Trophoblast cell (in vitro differentiated cells and primary cell): ENCODE measurements at regions not wholly inside any gene's neighbourhood (a gene's known extent, or its start where the extent isn't known, plus 50 kb on each side); places are given as distances from the start of the nearest gene placed in this dataset.

Source experiments
- DNase-seq, 2 donors: peaks; one replicate each; pipeline ENCODE4 v3.0.0-alpha.2; 2016
- H2AFZ ChIP-seq: 2 replicates; pipeline ENCODE4 v1.6.1; 2013; ENCODE audit warnings: low read length, moderate library complexity, mild to moderate bottlenecking; ENCODE audit not compliant: insufficient read depth, poor library complexity
- H2AK5ac ChIP-seq: 2 replicates; pipeline ENCODE4 v1.6.1; 2013; ENCODE audit warnings: mild to moderate bottlenecking, low read length
- H2BK120ac ChIP-seq: 2 replicates; pipeline ENCODE4 v1.6.1; 2013; ENCODE audit warnings: low read length, mild to moderate bottlenecking, moderate library complexity; ENCODE audit not compliant: insufficient read depth, poor library complexity
- H2BK12ac ChIP-seq: 2 replicates; pipeline ENCODE4 v1.6.1; 2013; ENCODE audit warnings: mild to moderate bottlenecking, low read length, moderate library complexity
- H2BK5ac ChIP-seq: 2 replicates; pipeline ENCODE4 v1.6.1; 2013; ENCODE audit warnings: low read length, low read depth, moderate library complexity, mild to moderate bottlenecking; ENCODE audit not compliant: poor library complexity
- H3K14ac ChIP-seq: 2 replicates; pipeline ENCODE4 v1.6.1; 2013; ENCODE audit warnings: mild to moderate bottlenecking, low read length
- H3K18ac ChIP-seq: 2 replicates; pipeline ENCODE4 v1.6.1; 2013; ENCODE audit warnings: mild to moderate bottlenecking, low read length
- H3K23ac ChIP-seq: 2 replicates; pipeline ENCODE4 v1.6.1; 2013; ENCODE audit warnings: low read length
- H3K27ac ChIP-seq: 2 replicates; pipeline ENCODE4 v1.5.1; 2013; ENCODE audit warnings: low read depth, mild to moderate bottlenecking, inconsistent platforms, low read length, moderate library complexity
- H3K27me3 ChIP-seq: 2 replicates; pipeline ENCODE4 v1.6.1; 2013; ENCODE audit warnings: inconsistent platforms, mild to moderate bottlenecking, low read length, moderate library complexity; ENCODE audit not compliant: insufficient read depth
- H3K36me3 ChIP-seq, 2 experiments: 1 replicate in 1 of 2; 2 replicates in 1 of 2; pipeline ENCODE4 v1.6.1; 2013; ENCODE audit warnings: low read length in 2 of 2, mild to moderate bottlenecking in 2 of 2, moderate library complexity in 1 of 2; ENCODE audit not compliant: insufficient read depth in 2 of 2, control insufficient read depth in 1 of 2
- H3K4ac ChIP-seq: 2 replicates; pipeline ENCODE4 v1.6.1; 2013; ENCODE audit warnings: low read depth, mild to moderate bottlenecking, low read length, moderate library complexity
- H3K4me1 ChIP-seq, 2 experiments: 1 replicate in 1 of 2; 2 replicates in 1 of 2; pipeline ENCODE4 v1.6.1; 2013; ENCODE audit warnings: low read length in 2 of 2, mild to moderate bottlenecking in 2 of 2, moderate library complexity in 1 of 2; ENCODE audit not compliant: insufficient read depth in 2 of 2, control insufficient read depth in 1 of 2
- H3K4me2 ChIP-seq: 2 replicates; pipeline ENCODE4 v1.6.1; 2013; ENCODE audit warnings: inconsistent platforms, mild to moderate bottlenecking, low read length, moderate library complexity
- H3K4me3 ChIP-seq: 2 replicates; pipeline ENCODE4 v1.5.1; 2013; ENCODE audit warnings: mild to moderate bottlenecking, low read depth, low read length, inconsistent platforms
- H3K79me1 ChIP-seq: one replicate; pipeline ENCODE4 v1.6.1; 2013; ENCODE audit warnings: low read length
- H3K79me2 ChIP-seq: 2 replicates; pipeline ENCODE4 v1.6.1; 2013; ENCODE audit warnings: low read length, mild to moderate bottlenecking; ENCODE audit not compliant: control insufficient read depth, insufficient read depth, poor library complexity
- H3K9ac ChIP-seq: 2 replicates; pipeline ENCODE4 v1.6.1; 2013; ENCODE audit warnings: mild to moderate bottlenecking, low read length
- H3K9me3 ChIP-seq: 2 replicates; pipeline ENCODE4 v1.6.1; 2013; ENCODE audit warnings: low read depth, mild to moderate bottlenecking, control low read depth, inconsistent platforms, low read length; ENCODE audit not compliant: insufficient read depth
- H4K12ac ChIP-seq: 2 replicates; pipeline ENCODE4 v1.6.1; 2013; ENCODE audit warnings: low read depth, mild to moderate bottlenecking, low read length, moderate library complexity
- H4K8ac ChIP-seq: 2 replicates; pipeline ENCODE4 v1.6.1; 2013; ENCODE audit warnings: low read depth, mild to moderate bottlenecking, low read length, moderate library complexity
- H4K91ac ChIP-seq: one replicate; pipeline ENCODE4 v1.6.1; 2013; ENCODE audit warnings: low read depth, mild to moderate bottlenecking, low read length, moderate library complexity
- WGBS: extraction: QIAGEN DNeasy Blood & Tissue Kit; methylation state at CpG from one replicate; pipeline ENCODE4 v1.1.7; 2013; ENCODE audit warnings: missing lambda C conversion rate; ENCODE audit not compliant: insufficient read length, insufficient coverage; ENCODE audit errors: extremely low coverage; 5-methylcytosine and 5-hydroxymethylcytosine counted together

GRCh38 chr14:54331516-54331915 is 65.3 kb upstream of the CDKN3 start:
- H3K9me3 ChIP-seq = no peaks in the 10 kb centered on the region
- H3K18ac ChIP-seq = no peak overlapping the region
- H3K27ac ChIP-seq = no peak overlapping the region
- H2BK120ac ChIP-seq = no peak overlapping the region
- H3K79me1 ChIP-seq = no peaks in the 10 kb centered on the region
- H3K23ac ChIP-seq = no peak overlapping the region
- H4K8ac ChIP-seq = no peak overlapping the region
- H3K4me1 ChIP-seq = peaks cover 0 to 2% of the 10 kb centered on the region in 2 experiments
- no peak overlapping the region for H2BK5ac ChIP-seq
- H3K9ac ChIP-seq = no peak overlapping the region
- 100% methylated on average over 3 of the region's 5 CpGs for WGBS
- H2BK12ac ChIP-seq = no peak overlapping the region
- H4K12ac ChIP-seq = no peak overlapping the region
- H4K91ac ChIP-seq = no peak overlapping the region
- H2AFZ ChIP-seq = no peak overlapping the region
- H3K4me2 ChIP-seq = no peak overlapping the region
- no peak overlapping the region for H2AK5ac ChIP-seq
- H3K79me2 ChIP-seq = no peaks in the 10 kb centered on the region
- H3K14ac ChIP-seq = no peak overlapping the region
- H3K4ac ChIP-seq = no peak overlapping the region
- no peak for DNase-seq
- H3K4me3 ChIP-seq = no peak overlapping the region
- no peaks in the 10 kb centered on the region for H3K27me3 ChIP-seq
- H3K36me3 ChIP-seq = no peaks in the 10 kb centered on the region

- no peaks in the 10 kb centered on the region for H3K36me3 ChIP-seq
- no peak overlapping the region for H2BK5ac ChIP-seq
- H3K9me3 ChIP-seq = no peaks in the 10 kb centered on the region
- no peak overlapping the region for H3K14ac ChIP-seq
- H3K4me1 ChIP-seq = peaks cover 0 to 2% of the 10 kb centered on the region in 2 experiments
- no peak overlapping the region for H3K9ac ChIP-seq
- H3K23ac ChIP-seq = no peak overlapping the region
- no peak overlapping the region for H4K91ac ChIP-seq
- H3K4me2 ChIP-seq = no peak overlapping the region
- DNase-seq = no peak
- no peak overlapping the region for H2AK5ac ChIP-seq
- no peak overlapping the region for H2AFZ ChIP-seq
- H4K8ac ChIP-seq = no peak overlapping the region
- H2BK12ac ChIP-seq = no peak overlapping the region
- H2BK120ac ChIP-seq = no peak overlapping the region
- no peak overlapping the region for H3K4ac ChIP-seq
- WGBS = no CpG with 5 or more reads among the region's 6 CpGs
- no peak overlapping the region for H3K18ac ChIP-seq
- no peak overlapping the region for H3K4me3 ChIP-seq
- no peaks in the 10 kb centered on the region for H3K79me1 ChIP-seq
- no peak overlapping the region for H3K27ac ChIP-seq
- no peaks in the 10 kb centered on the region for H3K79me2 ChIP-seq
- no peak overlapping the region for H4K12ac ChIP-seq
- no peaks in the 10 kb centered on the region for H3K27me3 ChIP-seq
Observed at GRCh38 chr14:54332490-54332889, 64.3 kb upstream of the CDKN3 start.

- no peak for DNase-seq
- Histone ChIP-seq H3K4me1 (peaks cover 0 to 2% of the 10 kb centered on the region in 2 experiments), H3K9me3 (no peaks in the 10 kb centered on the region), H3K14ac (no peak overlapping the region), H2AFZ (no peak overlapping the region), H3K79me2 (no peaks in the 10 kb centered on the region), H3K9ac (no peak overlapping the region), H4K91ac (no peak overlapping the region), H4K12ac (no peak overlapping the region), H3K27ac (no peak overlapping the region), H2BK5ac (no peak overlapping the region), H4K8ac (no peak overlapping the region), H3K79me1 (no peaks in the 10 kb centered on the region), H3K4ac (no peak overlapping the region), H2BK120ac (no peak overlapping the region), H3K4me3 (no peak overlapping the region), H3K18ac (no peak overlapping the region), H3K23ac (no peak overlapping the region), H2AK5ac (no peak overlapping the region), H3K4me2 (no peak overlapping the region), H3K27me3 (no peaks in the 10 kb centered on the region), H2BK12ac (no peak overlapping the region), H3K36me3 (no peaks in the 10 kb centered on the region)
- WGBS = no CpG with 5 or more reads among the region's 4 CpGs
Observed at GRCh38 chr14:54333511-54333910, 63.3 kb upstream of the CDKN3 start.

- no peak overlapping the region for H3K18ac ChIP-seq
- H3K27ac ChIP-seq = no peak overlapping the region
- H3K4me1 ChIP-seq = peaks cover 0 to under 1% of the 10 kb centered on the region in 2 experiments
- H2BK5ac ChIP-seq = no peak overlapping the region
- H2AFZ ChIP-seq = no peak overlapping the region
- no peak overlapping the region for H3K14ac ChIP-seq
- H3K9me3 ChIP-seq = no peaks in the 10 kb centered on the region
- no peak overlapping the region for H2AK5ac ChIP-seq
- no peak overlapping the region for H4K12ac ChIP-seq
- no peak overlapping the region for H4K8ac ChIP-seq
- DNase-seq = no peak
- H3K36me3 ChIP-seq = no peaks in the 10 kb centered on the region
- no peaks in the 10 kb centered on the region for H3K79me1 ChIP-seq
- no peak overlapping the region for H3K4me2 ChIP-seq
- no peak overlapping the region for H2BK12ac ChIP-seq
- H3K4me3 ChIP-seq = no peak overlapping the region
- no peaks in the 10 kb centered on the region for H3K27me3 ChIP-seq
- no peak overlapping the region for H3K9ac ChIP-seq
- no peak overlapping the region for H2BK120ac ChIP-seq
- H4K91ac ChIP-seq = no peak overlapping the region
- no CpG with 5 or more reads among the region's 2 CpGs for WGBS
- no peak overlapping the region for H3K4ac ChIP-seq
- H3K79me2 ChIP-seq = no peaks in the 10 kb centered on the region
- no peak overlapping the region for H3K23ac ChIP-seq
Observed at GRCh38 chr14:54335569-54336155, 61.1 kb upstream of the CDKN3 start.
